ENCODE measurements at regions not wholly inside any gene's neighbourhood (a gene's known extent, or its start where the extent isn't known, plus 50 kb on each side); places are given as distances from the start of the nearest gene placed in this dataset.

DNA sequence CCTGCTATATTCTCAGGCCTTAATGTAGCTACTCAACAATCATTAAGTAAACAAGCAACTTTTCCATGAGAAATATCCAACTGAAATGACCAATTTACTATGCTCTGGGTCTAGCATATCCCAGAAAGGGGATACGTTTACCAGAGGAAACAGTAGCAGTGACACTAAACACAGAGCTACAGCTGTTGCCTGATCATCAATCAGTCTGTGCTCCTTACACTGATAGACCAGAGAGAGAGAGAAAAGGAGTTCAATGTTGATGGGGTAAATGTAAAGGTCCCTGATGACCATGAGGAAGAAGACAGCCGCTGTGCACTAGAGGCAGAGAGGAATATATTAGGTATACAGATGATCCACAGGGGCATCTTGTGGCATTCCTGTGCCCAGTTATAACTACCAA is 397.2 kb upstream of the USP15 start:
- TF ChIP-seq, protein P1, sequence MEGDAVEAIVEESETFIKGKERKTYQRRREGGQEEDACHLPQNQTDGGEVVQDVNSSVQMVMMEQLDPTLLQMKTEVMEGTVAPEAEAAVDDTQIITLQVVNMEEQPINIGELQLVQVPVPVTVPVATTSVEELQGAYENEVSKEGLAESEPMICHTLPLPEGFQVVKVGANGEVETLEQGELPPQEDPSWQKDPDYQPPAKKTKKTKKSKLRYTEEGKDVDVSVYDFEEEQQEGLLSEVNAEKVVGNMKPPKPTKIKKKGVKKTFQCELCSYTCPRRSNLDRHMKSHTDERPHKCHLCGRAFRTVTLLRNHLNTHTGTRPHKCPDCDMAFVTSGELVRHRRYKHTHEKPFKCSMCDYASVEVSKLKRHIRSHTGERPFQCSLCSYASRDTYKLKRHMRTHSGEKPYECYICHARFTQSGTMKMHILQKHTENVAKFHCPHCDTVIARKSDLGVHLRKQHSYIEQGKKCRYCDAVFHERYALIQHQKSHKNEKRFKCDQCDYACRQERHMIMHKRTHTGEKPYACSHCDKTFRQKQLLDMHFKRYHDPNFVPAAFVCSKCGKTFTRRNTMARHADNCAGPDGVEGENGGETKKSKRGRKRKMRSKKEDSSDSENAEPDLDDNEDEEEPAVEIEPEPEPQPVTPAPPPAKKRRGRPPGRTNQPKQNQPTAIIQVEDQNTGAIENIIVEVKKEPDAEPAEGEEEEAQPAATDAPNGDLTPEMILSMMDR (IDR thresholded peaks at IDR 0.05; ENCODE audit: extremely low read depth, missing control alignments) = no peak
- DNase-seq (ENCODE audit: low spot score) = no peak

DNA sequence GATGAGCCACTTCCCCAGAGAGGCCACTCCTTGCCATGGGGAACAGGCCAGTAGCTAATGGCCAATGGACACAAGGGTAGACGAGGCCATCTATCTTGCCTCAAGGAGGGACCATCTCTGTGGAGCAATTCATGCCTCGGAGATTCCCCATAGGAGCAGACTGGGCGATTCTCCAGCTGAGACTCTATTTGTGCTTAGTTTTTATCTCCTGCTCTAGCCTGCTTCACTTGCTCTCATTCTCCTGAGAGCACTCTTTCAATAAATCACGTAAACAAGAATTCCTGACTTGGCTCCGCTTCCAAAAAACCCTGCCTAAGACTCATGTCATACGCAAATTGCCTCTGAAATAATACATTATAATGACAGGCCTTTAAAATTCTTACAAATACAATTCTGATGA is 396.4 kb upstream of the USP15 start:
- TF ChIP-seq, protein P1 (IDR thresholded peaks at IDR 0.05; ENCODE audit: extremely low read depth, missing control alignments) = no peak
- no peak for DNase-seq (ENCODE audit: low spot score)

DNA sequence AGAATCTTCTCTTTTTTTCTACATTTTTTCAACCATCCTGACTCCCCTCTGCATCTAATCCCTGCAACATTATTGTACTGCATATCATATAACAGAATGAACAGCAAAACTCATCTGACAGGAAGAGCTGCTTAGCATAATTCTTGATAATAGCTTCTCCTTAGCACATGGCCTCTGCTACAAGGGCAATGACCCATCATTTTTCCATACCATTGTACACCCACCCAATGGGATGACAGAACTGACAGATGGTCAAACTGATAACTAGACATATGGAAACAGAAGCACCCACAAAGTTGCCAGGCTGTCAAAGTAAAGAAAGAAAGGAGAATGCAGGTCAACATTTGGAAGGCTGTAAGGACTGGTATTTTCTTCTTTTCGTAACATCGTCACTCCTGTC is 390.4 kb upstream of the USP15 start:
- no peak for DNase-seq (ENCODE audit: low spot score)
- TF ChIP-seq, protein P1 (IDR thresholded peaks at IDR 0.05; ENCODE audit: extremely low read depth, missing control alignments) = no peak

DNA sequence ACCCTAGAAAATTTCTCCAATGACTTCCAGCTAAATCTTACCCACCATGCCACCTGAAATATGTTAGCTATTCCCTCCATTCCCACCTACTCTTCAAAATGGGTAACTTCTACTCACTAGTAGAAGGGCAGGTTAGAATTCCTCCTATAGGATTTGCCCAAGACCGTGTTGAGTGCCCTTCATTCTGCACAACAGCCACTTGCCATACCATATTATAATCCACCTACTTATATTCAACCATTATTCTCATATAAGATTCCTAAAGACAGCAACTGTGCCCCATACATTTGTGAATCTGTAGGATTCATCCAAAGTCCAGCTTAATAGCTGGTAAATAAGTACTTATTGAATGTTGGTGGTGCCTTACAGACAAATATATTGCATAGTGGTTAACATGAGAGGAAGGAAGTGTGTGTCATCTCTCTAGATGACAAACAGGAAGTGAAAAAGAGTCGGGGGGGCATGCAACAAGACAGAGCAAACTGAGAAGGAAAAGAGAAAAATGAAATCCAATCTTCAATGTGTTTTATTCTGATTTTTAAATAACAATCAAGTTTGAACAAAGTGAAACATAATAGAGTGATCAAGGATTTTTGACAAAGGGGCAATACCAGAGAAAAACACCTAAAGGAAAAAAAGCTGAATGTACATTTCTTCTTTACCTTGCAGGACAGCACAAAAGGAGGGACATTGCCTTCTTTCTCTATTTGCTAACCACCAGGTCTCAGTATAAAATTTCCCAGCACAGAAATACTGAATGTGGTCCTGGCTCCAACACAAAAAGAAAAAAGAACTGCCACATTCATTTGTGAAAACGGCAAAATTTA is 389.3 kb upstream of the USP15 start:
- DNase-seq (ENCODE audit: low spot score) = no peak
- TF ChIP-seq, protein P1 (IDR thresholded peaks at IDR 0.05; ENCODE audit: extremely low read depth, missing control alignments) = no peak

DNA sequence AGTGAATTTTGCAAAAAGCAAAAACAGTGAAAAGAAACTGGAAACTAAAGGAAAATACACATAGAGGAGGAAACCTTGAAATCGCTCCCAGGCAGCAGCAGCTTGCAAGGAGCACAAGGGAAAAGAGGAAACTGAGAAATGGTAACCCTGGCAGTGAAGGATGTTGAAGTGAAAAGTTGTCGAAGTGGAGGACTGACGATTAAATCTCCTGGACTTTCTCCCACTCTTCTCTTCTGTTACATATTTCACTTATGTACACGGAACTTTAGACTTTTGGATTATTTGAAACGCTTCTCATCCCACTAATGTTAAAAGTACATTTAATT is 388.8 kb upstream of the USP15 start:
- TF ChIP-seq, protein P1 (IDR thresholded peaks at IDR 0.05; ENCODE audit: extremely low read depth, missing control alignments) = no peak
- no peak for DNase-seq (ENCODE audit: low spot score)

DNA sequence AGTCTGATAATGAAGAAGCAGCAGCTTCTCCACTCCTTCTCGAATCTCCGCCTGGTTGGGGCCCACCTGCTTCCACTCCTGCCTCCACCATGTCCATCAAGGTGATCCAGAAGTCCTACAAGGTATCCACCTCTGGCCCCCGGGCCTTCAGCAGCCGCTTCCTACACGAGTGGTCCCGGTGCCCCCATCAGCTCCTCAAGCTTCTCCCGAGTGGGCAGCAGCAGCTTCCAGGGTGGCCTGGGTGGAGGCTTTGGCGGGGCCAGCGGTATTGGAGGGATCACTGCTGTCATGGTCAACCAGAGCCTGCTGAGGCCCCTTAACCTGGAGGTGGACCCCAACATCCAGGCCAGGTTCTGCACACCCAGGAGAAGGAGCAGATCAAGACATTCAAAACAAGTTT is 381.0 kb upstream of the USP15 start:
- TF ChIP-seq, protein P1 (IDR thresholded peaks at IDR 0.05; ENCODE audit: extremely low read depth, missing control alignments) = no peak

DNA sequence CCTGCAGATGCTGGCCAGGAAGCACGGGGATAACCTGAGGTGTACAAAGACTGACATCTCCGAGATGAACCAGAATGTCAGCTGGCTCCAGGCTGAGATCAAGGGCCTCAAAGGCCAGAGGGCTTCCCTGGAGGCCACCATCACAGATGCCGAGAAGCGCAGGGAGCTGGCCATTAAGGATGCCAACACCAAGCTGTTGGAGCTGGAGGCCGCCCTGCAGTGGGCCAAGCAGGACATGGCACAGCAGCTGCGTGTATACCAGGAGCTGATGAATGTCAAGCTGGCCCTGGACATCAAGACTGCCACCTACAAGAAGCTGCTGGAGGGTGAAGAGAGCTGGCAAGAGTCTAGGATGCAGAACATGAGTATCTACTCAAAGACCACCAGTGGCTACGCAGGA is 380.0 kb upstream of the USP15 start:
- TF ChIP-seq, protein P1 (IDR thresholded peaks at IDR 0.05; ENCODE audit: extremely low read depth, missing control alignments) = no peak

More for the DNA sequence above, 381.0 kb upstream of the USP15 start:
- no peak for DNase-seq (ENCODE audit: low spot score)

More for the DNA sequence above, 380.0 kb upstream of the USP15 start:
- no peak for DNase-seq (ENCODE audit: low spot score)

Data from GM20000 (cell line).